GM18870 (cell line): ENCODE measurements at regions not wholly inside any gene's neighbourhood (a gene's known extent, or its start where the extent isn't known, plus 50 kb on each side); places are given as distances from the start of the nearest gene placed in this dataset.
"Not testable (repeated sequence)": the region's sequence is repeated elsewhere in the genome, so short reads cannot be mapped to it uniquely, and the experiment has no call there.

ENCODE experiments used
- ATAC-seq: cut with Tn5 transposase; IDR thresholded peaks from one replicate; pipeline ENCODE4 v1.9.1; 2021; ENCODE audit warnings: moderate library complexity; ENCODE audit not compliant: unreplicated experiment

DNA sequence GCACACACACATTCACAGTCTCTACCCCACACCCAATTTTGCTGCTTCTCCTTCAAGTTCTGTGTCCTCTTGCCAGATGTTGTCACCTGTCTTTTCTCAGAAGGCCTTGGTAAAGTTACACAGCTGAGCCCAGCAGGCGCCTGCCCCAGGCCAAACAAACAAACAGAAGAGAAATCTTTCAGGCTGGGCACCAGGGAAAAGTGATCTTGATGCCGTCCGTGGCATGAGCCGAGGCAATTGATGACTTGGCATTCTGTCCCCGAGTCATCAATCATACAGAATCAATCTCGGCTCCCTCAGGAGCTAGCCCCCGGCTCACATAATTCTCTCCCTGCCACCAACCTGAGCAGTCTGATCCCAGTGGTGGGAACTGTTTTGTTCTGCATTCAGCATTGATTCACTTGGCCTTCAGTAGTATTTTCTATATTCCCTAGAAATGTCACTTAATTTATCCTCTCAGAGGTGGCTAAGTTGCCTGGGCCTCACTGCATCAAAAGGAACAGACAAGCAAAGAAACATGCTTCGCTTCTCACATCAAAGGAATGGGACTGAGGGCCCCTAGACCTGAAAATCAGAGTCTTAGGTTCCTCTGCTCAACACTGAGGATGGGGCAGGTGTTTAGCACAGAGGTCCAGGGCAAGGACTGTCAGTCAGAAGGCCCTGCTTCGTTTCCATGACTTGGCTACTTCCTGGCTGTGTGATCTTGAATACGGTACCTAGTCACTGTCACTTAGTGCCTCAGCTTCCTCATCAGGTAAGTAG lies 278.8 kb upstream of the CELF4 start:
- ATAC-seq: no peak

- no peak for ATAC-seq
Observed at GRCh38 chr18:37838083-37838482, 272.5 kb upstream of the CELF4 start.

GRCh38 chr18:37836071-37836970 lies 270.7 kb upstream of the CELF4 start:
- ATAC-seq: no peak

DNA sequence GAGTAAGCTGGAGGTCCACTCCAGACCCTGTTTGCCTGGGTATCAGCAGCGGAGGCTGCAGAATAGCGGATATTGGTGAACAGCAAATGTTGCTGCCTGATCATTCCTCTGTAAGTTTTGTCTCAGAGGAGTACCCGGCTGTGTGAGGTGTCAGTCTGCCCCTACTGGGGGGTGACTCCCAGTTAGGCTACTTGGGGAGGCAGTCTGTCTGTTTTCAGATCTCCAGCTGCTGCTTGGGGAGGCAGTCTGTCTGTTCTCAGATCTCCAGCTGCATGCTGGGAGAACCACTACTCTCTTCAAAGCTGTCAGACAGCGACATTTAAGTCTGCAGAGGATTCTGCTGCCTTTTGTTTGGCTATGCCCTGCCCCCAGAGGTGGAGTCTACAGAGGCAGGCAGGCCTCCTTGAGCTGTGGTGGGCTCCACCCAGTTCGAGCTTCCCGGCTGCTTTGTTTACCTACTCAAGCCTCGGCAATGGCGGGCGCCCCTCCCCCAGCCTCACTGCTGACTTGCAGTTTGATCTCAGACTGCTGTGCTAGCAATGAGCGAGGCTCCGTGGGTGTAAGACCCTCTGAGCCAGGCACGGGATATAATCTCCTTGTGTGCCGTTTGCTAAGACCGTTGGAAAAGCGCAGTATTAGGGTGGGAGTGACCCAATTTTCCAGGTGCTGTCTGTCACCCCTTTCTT lies 266.6 kb upstream of the CELF4 start:
- not testable (repeated sequence) for ATAC-seq

DNA sequence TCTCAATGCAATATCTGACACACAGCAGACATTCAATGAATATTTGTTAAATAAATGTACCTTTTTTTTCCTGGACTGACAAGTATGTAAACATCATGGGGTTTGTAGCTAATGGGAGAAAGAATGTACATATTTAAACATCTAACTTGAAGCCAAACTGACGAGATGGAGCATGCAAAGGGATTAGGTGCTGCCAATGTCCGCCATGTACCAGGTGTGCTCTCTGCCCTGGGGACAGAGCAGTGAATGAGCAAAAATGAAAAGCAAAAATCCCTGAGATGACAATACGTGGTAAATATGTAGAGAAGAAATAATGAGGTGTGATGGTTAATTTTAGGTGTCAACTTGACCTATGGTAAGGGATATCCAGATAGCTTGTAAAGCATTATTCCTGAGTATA lies 247.4 kb upstream of the CELF4 start:
- no peak for ATAC-seq

GRCh38 chr18:37805773-37806404 lies 240.3 kb upstream of the CELF4 start:
- no peak for ATAC-seq

- no peak for ATAC-seq
Observed at GRCh38 chr18:37796823-37797349, 231.3 kb upstream of the CELF4 start.

GRCh38 chr18:37787452-37787851 lies 221.9 kb upstream of the CELF4 start:
- ATAC-seq: no peak

- no peak for ATAC-seq
Observed at GRCh38 chr18:37783771-37784170, 218.2 kb upstream of the CELF4 start.

- no peak for ATAC-seq
Observed at GRCh38 chr18:37779220-37779619, 213.6 kb upstream of the CELF4 start.

DNA sequence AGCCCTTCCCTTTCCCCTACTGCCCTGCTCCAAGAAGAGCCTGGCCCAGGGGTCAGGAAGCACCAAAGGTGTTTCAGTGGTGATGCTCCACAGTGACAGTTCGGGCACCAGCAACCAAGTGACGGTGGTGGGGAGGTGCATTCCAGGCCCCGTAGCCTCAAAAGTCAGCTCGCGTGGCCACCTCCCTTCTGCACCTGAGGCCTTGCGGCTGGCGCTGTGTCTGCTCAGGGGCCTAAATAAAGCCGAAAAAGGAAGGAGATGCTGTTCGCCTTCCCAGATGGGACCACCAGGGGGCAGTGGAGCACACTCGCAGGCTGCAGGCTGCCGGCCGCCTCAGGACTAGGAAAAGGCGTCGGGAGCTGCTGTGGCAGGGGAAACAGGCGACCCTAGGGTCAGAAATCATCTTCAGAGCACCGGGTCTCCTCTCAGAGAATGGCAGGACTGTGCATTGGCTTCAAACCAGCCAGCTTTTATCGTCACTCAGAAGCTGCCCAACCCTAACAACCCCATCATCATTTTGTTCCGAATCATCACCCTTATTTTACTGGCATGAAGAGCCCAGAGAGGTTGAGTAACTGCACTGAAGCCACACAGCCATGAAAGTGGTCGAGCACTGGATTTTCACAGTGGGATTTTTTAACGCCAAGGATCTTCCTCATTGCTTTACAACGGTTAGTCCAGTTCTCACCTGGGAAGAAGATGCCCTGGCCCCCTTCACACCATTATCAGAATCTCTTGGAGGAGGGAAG lies 213.0 kb upstream of the CELF4 start:
- ATAC-seq: peak; percentile 79

- no peak for ATAC-seq
Observed at GRCh38 chr18:37769826-37770225, 204.2 kb upstream of the CELF4 start.

DNA sequence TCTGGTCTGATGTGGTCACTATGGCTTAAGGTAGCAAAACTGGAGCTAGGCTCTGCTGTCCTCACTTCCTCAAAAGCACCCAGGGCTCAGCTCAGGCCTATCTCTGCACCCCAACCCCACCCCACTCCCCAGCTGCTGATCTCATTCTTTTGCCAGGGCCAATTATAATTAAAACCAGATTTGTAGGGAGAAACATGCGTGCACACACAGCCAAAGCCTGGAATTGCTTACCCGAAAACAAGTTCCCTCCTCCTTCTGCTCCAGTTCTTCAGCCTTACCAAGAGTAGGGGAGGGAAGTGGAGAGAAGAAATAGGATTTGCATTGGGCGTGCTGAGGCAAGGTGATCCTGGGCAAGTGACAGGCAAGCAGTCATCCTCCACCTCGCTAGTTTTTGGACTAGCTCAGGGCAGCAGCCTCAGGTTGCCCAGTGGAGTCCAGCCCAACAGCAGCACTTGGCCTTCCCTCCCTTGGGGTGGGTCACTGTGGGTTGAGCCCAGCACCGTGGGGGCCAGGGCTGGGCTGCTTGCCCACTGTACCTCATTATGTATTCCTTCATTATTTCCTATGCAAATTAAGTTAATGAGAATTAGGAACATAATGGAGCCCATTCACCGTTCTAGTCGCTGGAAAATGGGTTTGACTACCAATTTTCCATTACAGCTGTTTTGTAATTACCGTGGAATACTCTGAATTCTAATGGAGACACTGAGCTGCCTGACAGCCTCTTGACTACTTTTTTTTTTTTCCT lies 199.1 kb upstream of the CELF4 start:
- ATAC-seq: no peak

GRCh38 chr18:37762076-37762621 lies 196.6 kb upstream of the CELF4 start:
- no peak for ATAC-seq

DNA sequence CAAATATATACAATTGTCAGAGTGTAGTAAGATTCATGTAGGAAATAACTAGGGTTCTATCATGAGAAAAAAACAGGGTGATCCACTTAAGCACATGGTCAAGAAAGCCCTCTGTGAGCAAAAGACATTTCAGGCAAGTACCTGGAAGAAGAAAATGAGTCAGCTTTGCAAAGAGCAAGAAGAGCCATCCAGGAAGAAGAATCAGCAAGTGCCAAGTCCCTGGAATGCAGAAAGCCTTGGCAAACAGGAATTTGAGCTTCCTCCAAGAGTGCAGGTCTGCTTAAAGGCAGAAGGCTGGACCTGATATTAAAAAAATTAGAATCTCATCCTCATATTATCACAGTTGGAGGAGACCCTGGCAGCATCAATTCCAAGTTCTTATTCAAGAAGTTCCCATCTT lies 188.5 kb upstream of the CELF4 start:
- no peak for ATAC-seq

- ATAC-seq: no peak
Observed at GRCh38 chr18:37742436-37742835, 176.8 kb upstream of the CELF4 start.

DNA sequence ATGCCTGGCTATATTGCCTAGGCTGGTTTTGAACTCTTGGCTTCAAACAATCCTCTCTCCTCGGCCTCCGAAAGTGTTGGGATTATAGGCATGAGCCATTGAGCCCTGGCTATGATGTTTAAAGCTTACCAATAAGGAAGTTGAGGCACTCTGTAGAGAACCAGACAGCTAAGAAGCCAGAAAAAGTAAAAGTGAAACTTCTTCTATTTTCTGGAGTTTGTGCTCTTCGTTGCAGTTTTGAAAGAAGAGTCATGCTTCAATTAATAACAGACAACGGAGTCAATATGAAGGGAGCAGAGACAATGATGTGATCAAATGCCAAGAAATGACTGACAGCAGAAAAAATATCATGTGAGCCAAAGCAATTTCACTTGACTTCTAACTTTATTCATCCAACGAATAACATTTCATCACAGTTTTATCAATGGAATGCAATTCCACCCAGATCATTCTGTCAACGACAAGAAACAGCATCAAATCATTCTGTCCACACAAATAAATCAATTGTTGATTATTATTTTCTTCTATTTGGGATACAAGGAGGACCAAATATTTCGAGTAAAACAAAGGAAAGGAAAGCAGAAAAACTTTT lies 175.5 kb upstream of the CELF4 start:
- no peak for ATAC-seq

- ATAC-seq: no peak
Observed at GRCh38 chr18:37734406-37734805, 168.8 kb upstream of the CELF4 start.

DNA sequence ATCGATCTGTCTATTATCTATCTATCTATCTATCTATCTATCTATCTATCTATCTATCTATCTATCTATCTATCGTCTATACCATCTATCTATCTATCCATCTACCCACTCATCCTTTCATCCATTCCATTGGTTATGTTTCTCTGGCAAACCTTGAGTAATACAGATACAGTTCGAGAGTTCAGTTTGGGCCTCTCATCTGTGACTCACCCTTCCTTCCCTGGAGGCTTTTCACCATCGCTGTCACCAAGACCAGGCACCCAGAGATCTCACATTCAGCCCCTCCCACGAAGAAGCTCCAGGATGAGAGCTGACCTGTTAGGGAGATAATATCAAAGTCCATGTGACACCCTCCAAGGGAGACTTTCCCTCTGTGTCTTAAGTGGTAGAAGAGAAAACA lies 164.1 kb upstream of the CELF4 start:
- ATAC-seq: no peak
